ENCODE measurements at regions not wholly inside any gene's neighbourhood (a gene's known extent, or its start where the extent isn't known, plus 50 kb on each side); places are given as distances from the start of the nearest gene placed in this dataset.

DNA sequence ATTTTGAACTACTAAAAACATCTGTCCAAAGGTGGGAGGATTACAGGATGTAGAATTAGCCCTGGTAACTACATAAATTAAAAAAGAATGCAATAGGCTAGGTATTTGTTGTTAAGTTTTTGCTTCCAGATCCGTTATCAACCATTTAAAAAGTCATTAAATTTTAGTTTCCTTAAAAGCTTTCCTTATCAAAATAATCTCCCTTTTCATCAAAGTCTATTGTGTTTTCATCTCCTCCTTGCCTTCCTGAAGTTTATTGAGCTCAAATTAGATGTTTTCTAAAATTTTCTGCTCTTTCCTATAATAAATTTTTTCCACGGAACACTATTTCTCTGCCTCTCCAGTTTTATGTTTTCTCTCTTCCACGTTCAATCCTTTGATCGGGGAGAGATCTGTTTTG is 108.6 kb downstream of the MEX3B start:
- TF ChIP-seq SIN3A (IDR thresholded peaks at IDR 0.05; ENCODE audit: borderline replicate concordance, insufficient read depth, low read depth, low read length) (no peak), TCF7L2 (IDR thresholded peaks at IDR 0.05; ENCODE audit: low read depth, low read length) (no peak)
- TF ChIP-seq, protein P1, sequence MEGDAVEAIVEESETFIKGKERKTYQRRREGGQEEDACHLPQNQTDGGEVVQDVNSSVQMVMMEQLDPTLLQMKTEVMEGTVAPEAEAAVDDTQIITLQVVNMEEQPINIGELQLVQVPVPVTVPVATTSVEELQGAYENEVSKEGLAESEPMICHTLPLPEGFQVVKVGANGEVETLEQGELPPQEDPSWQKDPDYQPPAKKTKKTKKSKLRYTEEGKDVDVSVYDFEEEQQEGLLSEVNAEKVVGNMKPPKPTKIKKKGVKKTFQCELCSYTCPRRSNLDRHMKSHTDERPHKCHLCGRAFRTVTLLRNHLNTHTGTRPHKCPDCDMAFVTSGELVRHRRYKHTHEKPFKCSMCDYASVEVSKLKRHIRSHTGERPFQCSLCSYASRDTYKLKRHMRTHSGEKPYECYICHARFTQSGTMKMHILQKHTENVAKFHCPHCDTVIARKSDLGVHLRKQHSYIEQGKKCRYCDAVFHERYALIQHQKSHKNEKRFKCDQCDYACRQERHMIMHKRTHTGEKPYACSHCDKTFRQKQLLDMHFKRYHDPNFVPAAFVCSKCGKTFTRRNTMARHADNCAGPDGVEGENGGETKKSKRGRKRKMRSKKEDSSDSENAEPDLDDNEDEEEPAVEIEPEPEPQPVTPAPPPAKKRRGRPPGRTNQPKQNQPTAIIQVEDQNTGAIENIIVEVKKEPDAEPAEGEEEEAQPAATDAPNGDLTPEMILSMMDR (IDR thresholded peaks at IDR 0.05): no peak
- TF ChIP-seq, protein P2, sequence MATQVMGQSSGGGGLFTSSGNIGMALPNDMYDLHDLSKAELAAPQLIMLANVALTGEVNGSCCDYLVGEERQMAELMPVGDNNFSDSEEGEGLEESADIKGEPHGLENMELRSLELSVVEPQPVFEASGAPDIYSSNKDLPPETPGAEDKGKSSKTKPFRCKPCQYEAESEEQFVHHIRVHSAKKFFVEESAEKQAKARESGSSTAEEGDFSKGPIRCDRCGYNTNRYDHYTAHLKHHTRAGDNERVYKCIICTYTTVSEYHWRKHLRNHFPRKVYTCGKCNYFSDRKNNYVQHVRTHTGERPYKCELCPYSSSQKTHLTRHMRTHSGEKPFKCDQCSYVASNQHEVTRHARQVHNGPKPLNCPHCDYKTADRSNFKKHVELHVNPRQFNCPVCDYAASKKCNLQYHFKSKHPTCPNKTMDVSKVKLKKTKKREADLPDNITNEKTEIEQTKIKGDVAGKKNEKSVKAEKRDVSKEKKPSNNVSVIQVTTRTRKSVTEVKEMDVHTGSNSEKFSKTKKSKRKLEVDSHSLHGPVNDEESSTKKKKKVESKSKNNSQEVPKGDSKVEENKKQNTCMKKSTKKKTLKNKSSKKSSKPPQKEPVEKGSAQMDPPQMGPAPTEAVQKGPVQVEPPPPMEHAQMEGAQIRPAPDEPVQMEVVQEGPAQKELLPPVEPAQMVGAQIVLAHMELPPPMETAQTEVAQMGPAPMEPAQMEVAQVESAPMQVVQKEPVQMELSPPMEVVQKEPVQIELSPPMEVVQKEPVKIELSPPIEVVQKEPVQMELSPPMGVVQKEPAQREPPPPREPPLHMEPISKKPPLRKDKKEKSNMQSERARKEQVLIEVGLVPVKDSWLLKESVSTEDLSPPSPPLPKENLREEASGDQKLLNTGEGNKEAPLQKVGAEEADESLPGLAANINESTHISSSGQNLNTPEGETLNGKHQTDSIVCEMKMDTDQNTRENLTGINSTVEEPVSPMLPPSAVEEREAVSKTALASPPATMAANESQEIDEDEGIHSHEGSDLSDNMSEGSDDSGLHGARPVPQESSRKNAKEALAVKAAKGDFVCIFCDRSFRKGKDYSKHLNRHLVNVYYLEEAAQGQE (IDR thresholded peaks at IDR 0.05; ENCODE audit: insufficient read depth in 1 of 2, low read depth in 2 of 2, low read length in 1 of 2): no peak
- intact Hi-C loops (cut with micrococcal nuclease; ENCODE audit: unreplicated experiment) (no loop called here), in situ Hi-C loops (cut with HindIII; ENCODE audit: low pct_unique_long_range_greater_than_20kb, low sequenced_read_pairs) (no loop called here)
- POLR2A ChIA-PET: no interaction called here
- CTCF ChIA-PET: no interaction called here
- Histone ChIP-seq H3K36me3 (ENCODE audit: control insufficient read depth, insufficient read depth, low read length) (no peaks in the 10 kb centered on the region), H3K27me3 (ENCODE audit: control insufficient read depth, insufficient read depth, low read length) (no peaks in the 10 kb centered on the region), H3K4me1 (ENCODE audit: control insufficient read depth, insufficient read depth, low read length) (no peaks in the 10 kb centered on the region), H3K9me3 (ENCODE audit: control insufficient read depth, insufficient read depth, low read depth, low read length) (no peaks in the 10 kb centered on the region), H3K27ac (ENCODE audit: low read length) (no peak overlapping the region), H3K4me3 (ENCODE audit: low read depth in 2 of 2, low read length in 2 of 2) (no peak overlapping the region)
- no TSS peak for BruUV-seq (replicated peaks)
- ATAC-seq (no peak), DNase-seq (ENCODE audit: low read depth, low spot score) (no peak)

DNA sequence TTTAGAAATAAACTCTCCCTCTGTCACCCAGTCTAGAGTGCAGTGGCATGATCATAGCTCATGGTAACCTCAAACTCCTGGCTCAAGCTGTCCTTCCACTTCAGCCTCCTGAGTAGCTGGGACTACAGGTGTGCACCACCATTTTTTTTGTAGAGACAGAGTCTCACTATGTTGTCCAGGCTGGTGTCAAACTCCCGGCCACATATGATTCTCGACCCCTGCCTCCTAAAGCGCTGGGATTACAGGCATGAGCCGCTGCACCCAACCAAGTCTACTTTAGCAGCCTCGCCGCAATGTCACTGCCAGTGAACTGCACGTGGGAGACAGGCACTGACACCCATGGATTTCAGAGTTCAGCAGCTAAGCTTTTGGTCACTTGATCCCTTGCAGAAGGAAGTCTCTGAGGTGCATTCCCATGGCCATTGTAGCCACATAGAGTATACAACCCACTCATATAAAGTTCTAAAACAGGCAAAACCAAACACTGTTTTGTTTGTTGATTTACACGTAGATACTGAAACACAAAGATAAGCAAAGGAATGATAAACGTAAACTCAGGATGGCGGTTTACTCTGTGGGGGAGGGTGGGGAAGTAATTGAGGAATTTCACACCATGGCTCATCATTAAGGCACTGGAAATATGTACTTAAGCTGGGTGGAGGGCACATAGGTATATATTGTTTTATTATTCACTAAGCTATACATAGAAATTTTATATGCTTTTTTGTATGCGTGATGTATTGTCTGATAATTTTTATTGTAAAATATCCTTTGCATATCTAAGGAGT is 115.0 kb downstream of the MEX3B start:
- ChIA-PET CTCF (no interaction called here), POLR2A (no interaction called here)
- ATAC-seq (no peak), DNase-seq (ENCODE audit: low read depth, low spot score) (no peak)
- intact Hi-C loops (cut with micrococcal nuclease; ENCODE audit: unreplicated experiment): no loop called here
- Histone ChIP-seq H3K9me3 (ENCODE audit: control insufficient read depth, insufficient read depth, low read depth, low read length) (no peaks in the 10 kb centered on the region), H3K36me3 (ENCODE audit: control insufficient read depth, insufficient read depth, low read length) (no peaks in the 10 kb centered on the region), H3K4me1 (ENCODE audit: control insufficient read depth, insufficient read depth, low read length) (no peaks in the 10 kb centered on the region), H3K27ac (ENCODE audit: low read length) (no peak overlapping the region), H3K27me3 (ENCODE audit: control insufficient read depth, insufficient read depth, low read length) (no peaks in the 10 kb centered on the region), H3K4me3 (ENCODE audit: low read depth in 2 of 2, low read length in 2 of 2) (no peak overlapping the region)
- BruUV-seq (replicated peaks): no TSS peak
- TF ChIP-seq, protein P1 (IDR thresholded peaks at IDR 0.05): no peak
- TF ChIP-seq POLR2AphosphoS5 (IDR thresholded peaks at IDR 0.05; ENCODE audit: low read depth, low read length): no peak
- no peak for TF ChIP-seq TCF7L2 (IDR thresholded peaks at IDR 0.05; ENCODE audit: low read depth, low read length)
- no peak for TF ChIP-seq SIN3A (IDR thresholded peaks at IDR 0.05; ENCODE audit: borderline replicate concordance, insufficient read depth, low read depth, low read length)
- TF ChIP-seq, protein P2 (IDR thresholded peaks at IDR 0.05; ENCODE audit: insufficient read depth in 1 of 2, low read depth in 2 of 2, low read length in 1 of 2): no peak
- in situ Hi-C loops (cut with HindIII; ENCODE audit: low pct_unique_long_range_greater_than_20kb, low sequenced_read_pairs): no loop called here
